NCI-H524 (cell line): ENCODE measurements at regions not wholly inside any gene's neighbourhood (a gene's known extent, or its start where the extent isn't known, plus 50 kb on each side); places are given as distances from the start of the nearest gene placed in this dataset.

Experiments used
- DNase-seq, 2 experiments: peaks; one replicate each; lab custom pipeline; 2025; lab: John Stamatoyannopoulos, UW

- peak; percentile 44 to 80 for DNase-seq
These were observed 105.0 kb upstream of the NR0B1 start for GRCh38 chrX:30414144-30414543.

- DNase-seq: no peak
These were observed 93.2 kb upstream of the NR0B1 start for GRCh38 chrX:30402366-30402765.

GRCh38 chrX:30388325-30388724 is 79.1 kb upstream of the NR0B1 start:
- DNase-seq: no peak

GRCh38 chrX:30373951-30374350 is 64.8 kb upstream of the NR0B1 start:
- DNase-seq: no peak

GRCh38 chrX:30373479-30373878 is 64.3 kb upstream of the NR0B1 start:
- DNase-seq: no peak

- DNase-seq: no peak
These were observed 55.0 kb upstream of the NR0B1 start for GRCh38 chrX:30364229-30364628.
